HG03066 (cell line): ENCODE measurements at regions not wholly inside any gene's neighbourhood (a gene's known extent, or its start where the extent isn't known, plus 50 kb on each side); places are given as distances from the start of the nearest gene placed in this dataset.

ENCODE experiments used
- ATAC-seq: cut with Tn5 transposase; IDR thresholded peaks from one replicate; pipeline ENCODE4 v1.9.1; 2021; ENCODE audit warnings: low read depth; ENCODE audit not compliant: unreplicated experiment

DNA sequence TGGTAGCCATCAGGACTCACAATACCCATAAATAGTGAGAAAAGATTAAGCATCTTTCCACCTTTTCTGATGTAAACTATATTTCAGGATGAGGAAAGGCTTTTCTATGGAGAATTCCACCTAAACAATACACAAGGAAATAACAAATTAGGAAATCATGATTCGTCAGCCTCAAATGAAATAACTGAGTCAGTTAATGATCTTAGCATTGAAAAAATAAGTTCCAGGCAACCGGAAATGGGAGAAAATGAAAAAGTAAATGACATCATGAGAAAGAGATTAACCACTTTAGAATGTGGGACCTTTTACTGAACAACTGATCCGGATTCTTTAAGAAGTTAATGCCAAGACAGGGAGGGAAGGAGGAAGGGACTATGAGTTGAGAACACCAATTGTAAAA, 742.3 kb downstream of the TNS3 start:
- no peak for ATAC-seq

DNA sequence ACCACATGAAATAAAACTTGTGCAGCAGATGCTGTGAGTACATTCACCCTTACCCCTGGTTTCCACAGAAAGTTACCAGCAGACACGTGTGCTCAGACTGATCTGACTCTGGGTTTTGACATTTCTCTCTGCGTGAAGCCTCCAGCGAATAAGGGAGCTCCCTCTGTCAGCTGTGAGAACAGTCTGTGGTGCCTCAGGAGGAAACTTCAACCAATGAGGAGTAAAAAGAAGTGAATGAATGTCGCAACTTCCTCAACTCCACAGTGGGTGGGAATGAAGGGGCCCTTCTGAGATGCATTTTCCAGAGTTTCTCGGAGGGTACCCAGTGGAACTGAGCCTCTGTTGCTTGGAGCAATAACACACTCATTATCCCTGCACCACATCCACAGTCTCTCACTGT, 743.4 kb downstream of the TNS3 start:
- ATAC-seq, result no peak

- ATAC-seq, result no peak
Measured at GRCh38 chr7:46835556-46835955, 746.4 kb downstream of the TNS3 start.

DNA sequence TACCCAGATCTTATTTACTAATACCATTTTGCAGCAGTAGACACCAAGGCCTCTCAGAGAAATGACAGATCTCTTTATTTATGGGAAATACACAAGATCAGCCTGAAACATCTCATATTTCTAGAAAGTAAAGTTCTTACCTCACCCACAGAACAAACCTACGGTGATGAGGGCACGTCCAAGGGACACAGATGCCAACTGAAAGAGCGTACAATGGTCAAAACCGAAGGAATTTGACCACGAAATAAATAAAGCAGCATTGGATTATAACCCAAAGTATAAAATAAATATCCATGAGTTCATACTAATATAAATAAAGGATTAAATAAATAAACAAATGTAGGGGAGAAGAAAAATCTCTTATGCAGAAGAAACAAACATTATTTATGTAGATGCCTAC, 747.0 kb downstream of the TNS3 start:
- ATAC-seq, result no peak

DNA sequence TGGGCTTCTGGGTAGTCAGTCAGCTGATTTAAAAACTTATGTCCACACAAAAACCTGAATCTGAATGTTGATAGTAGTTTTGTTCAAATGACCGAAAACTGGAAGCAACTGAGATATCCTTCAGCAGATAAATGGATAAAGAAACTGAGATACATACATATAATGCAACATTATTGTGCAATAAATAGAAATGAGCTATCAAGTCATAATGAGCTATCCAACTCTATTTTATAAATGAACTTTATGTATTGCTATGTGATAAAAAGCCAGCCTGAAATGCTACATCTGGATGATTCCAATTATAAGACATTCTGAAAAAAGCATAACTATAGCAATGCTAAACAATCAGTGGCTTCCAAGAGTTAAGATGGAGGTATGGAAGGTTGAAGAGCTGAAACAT, 748.7 kb downstream of the TNS3 start:
- no peak for ATAC-seq

DNA sequence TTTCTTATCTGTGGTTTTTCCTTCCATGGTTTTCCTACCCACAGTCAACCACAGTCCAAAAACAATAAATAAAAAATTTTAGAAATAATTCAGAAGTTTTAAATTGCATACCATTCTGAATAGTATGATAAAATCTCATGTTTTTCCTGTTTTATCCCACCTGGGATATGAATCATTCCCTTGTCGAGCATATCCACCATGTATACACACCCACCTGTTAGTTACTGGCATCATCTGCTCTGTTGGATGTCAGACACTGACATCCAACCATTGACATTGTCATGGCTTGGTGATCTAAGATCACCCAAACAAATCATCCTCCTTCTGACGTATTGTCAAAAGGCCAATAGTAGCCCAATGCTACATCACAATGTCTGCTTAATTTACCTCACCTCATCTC, 749.8 kb downstream of the TNS3 start:
- ATAC-seq, result no peak

- no peak for ATAC-seq
Measured at GRCh38 chr7:46819819-46820218, 762.1 kb downstream of the TNS3 start.

DNA sequence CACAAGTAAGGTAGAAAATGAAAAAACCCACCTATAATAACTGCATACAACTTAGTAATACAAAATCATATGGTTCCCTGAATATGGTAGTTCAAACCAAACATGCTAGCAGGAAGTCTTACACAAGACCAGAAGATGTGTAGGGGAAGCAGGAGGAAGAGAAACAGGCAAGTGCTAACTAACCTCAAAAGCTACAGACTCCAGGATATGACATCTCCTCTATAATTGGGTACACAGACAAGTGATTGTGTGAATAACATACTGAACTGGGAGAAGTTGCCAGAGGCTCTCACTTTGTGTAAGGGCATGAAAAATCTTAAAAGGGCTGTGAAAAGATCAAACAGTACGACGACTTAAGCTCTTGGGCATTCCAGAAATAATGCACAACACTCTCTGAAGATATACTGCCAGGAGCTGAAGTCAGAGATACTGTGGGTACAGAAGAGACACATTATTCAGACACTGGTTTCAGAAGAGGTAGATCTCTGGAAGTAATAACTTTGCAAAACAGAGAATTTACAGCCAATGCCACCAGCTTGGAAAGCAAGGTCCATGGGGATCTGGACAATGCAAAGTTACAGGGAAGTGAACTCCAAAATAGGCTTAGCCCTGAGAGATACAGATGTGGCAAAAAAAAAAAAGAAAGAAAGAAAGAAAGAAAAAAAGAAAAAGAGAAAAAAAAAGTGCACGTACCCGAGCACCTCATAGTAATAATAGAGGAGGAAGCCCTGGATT, 767.2 kb downstream of the TNS3 start:
- no peak for ATAC-seq

- no peak for ATAC-seq
Measured at GRCh38 chr7:46812101-46812675, 769.7 kb downstream of the TNS3 start.

DNA sequence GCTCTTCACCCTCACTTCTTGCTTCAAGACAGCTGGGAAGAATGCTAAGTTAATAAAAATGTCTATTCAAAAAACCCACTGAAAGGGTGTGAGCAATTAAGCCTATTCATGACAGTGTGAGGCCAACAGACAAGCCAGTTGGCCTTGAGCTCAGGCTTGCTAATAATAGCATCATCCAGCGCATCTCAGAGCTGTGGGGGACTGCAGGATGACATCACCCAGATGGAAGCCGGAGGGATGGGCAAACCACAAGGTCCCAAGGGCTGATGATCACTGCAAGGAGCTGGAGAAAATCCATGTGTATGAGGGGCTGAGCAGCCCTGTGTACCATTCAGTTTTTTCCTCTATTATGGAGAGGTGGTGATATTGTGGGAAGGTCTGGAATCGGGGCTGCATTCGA, 770.4 kb downstream of the TNS3 start:
- ATAC-seq, result no peak

DNA sequence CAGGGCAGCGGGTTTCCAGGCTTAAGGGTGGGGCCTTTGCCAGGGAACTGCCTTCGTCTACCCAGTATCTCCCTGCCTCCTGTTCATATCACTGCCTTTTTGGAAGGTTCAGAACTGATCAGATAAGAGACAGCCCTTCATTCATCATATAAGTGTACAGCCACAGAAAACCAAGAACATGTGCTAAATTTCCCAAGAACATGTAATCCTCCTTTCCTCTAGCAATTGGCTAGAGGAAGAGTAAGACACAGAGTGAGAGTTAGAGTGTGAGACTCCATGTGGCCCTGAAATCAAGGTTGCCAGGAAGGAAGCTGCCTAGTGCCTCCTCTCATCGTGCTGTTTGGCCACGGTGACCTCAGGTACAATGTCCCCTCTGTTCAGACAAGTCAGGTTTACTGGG, 770.9 kb downstream of the TNS3 start:
- ATAC-seq, result no peak

DNA sequence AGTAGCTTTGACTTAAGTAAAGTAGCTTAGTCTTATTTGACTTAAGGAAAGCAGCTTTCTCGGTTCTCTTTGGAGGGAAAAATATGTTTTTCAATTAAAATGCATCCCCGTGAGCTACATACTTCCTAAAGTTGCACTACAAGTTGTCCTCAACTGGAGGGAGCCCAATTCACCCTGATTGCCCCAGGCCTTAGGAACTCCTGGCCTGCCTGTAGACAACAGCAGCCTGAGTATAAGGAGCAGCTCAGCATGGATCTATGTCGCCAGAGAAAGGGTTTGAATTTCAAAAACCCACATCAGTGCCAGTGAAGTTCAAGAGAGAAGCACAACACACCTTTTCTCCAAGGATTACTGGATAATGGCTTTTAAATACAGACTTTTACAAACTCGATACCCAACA, 772.0 kb downstream of the TNS3 start:
- no peak for ATAC-seq

GRCh38 chr7:46806856-46807255, 775.1 kb downstream of the TNS3 start:
- no peak for ATAC-seq

DNA sequence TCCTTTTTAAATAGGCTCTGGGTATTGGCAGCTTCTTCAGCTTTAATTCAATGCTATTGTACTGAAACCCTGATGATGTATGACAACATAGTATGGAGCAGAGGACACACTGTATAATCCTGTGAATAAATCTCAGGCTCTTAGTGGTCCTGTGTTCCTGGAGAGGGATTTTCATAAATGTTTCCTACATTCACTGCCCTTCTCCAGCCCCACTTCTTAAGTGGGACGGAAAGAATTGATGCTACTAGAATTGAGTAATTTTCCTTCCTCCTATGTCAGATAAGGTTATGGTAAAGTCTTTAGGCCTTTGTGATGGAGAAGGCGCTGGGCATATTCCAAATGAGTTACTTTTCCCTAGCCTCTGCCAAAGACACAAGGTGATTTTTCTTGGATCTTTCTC, 779.4 kb downstream of the TNS3 start:
- no peak for ATAC-seq

- no peak for ATAC-seq
Measured at GRCh38 chr7:46791188-46791587, 790.7 kb downstream of the TNS3 start.

DNA sequence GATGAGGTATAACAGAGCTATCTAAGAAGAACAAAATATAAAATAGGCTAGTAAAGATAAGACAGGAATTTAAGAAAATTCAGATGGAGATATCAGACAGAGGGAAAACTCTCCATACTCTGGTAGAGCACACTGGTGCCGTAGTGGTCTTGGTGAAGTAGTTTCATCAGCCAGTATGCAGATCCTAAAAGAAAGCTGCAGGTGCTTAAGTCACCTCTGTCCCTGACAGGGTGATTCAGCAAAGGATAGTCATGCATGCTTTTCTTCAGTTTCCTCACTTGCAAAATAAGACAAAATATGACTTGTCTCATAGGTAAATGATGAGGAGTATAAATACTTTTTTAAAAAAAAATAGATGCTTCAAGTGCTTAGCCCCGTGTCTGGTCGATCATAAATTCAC, 794.9 kb downstream of the TNS3 start:
- ATAC-seq, result no peak

GRCh38 chr7:46786221-46786954, 795.5 kb downstream of the TNS3 start:
- no peak for ATAC-seq

DNA sequence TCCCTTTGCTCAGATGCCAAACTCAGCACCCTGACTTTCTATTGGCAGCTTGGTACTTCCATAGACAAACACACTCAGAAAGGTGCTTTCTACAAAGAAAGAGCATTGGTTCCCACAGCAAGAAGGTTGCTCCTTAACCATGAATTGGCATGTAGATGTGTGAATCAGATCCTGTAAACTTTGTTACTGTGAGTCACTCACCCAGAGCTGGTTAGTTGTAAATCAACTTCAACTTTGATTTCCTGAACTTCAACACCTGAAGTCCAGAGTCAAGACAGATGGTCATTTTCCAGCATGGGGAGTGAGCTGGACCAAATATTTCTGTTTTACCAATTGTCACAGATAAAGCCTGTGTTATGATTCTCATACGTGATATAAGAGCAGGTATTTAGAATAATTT, 797.2 kb downstream of the TNS3 start:
- ATAC-seq, result no peak

DNA sequence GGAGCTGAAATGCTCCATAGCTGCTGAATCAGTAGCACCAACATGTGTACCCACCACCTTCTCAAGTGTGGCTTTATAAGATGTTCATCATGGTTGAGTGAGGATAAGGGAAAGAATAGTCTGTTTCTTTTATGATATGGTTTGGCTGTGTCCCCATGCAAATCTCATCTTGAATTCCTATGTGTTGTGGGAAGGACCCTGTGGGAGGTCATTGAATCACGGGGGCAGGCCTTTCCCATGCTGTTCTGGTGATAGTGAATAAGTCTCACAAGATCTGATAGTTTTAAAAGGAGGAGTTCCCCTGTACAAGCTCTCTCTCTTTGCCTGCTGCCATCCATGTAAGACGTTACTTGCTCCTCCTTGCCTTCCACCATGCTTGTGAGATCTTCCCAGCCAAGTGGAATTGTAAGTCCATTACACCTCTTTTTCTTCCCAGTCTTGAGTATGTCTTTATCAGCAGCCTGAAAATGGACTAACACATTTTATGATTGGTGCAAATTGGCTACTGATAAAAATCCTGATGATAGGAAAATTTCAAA, 799.9 kb downstream of the TNS3 start:
- ATAC-seq, result no peak

- ATAC-seq, result no peak
Measured at GRCh38 chr7:46776790-46777189, 805.1 kb downstream of the TNS3 start.

- no peak for ATAC-seq
Measured at GRCh38 chr7:46775776-46776175, 806.1 kb downstream of the TNS3 start.

DNA sequence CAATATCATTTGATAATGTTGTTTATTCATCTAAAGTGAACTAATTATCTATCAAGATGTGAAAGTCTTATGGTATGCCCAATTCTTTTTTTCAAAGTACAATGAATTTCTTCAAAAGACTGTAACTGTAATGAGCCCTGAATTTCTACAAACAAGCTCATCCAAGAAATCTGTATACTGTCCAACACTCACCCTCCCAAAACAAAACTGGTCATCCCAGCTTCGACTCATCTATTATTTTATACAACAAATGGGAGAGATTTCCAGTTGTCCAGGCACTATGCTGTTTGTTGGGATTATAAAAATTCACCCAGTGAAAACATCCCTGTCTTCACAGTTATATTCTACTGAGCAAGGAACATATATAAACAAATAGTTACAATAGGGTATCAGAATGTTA, 806.9 kb downstream of the TNS3 start:
- ATAC-seq, result no peak
